ENCODE measurements at regions not wholly inside any gene's neighbourhood (a gene's known extent, or its start where the extent isn't known, plus 50 kb on each side); places are given as distances from the start of the nearest gene placed in this dataset.

DNA sequence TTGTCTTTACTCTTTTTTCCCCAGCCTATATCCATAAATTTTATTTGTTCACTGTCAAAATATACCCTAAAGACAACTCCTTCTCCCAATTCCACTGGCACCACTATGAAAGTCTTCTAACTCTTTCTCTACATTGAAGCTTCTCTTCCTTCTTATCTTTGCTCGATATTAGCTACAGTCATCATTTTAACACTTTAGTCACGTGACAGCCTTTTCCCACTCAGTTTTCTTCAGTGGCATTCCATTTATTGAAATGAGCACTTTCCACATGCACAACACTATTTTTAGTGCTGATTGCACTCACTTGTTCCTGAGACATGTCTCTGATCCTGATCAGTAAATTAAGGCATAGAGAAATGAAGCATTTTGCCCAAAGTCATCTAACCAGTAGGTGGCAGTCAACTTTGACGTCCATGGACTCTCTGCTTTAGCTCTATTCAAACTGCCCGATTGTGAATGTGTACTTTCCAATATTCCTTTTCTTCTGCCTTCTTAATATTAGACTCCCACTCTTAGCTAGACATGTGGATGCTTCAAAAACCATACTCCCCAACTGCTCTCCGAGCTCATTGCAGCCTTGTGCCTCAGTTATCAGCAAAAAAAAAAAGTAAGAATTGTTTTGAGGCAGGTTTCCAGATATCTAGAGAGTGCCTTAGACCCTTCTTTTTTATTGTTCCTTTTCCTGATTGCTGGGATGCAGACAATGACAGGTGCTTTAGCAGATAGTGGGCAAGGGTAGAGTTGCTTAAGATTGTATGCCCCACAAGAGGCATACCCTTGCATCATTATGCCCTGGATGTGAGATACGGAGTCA, 394.4 kb upstream of the ADGRL3 start:
- H3K4me3 ChIP-seq: no peak overlapping the region
- no peaks in the 10 kb centered on the region for H3K27me3 ChIP-seq (replicated peaks in 1 of 2; ENCODE audit: control insufficient read depth in 2 of 2, insufficient read depth in 2 of 2, low read length in 1 of 2)
- FAIRE-seq (no peak), DNase-seq (ENCODE audit: low read depth, low spot score) (no peak), ATAC-seq (peak; percentile 85)
- H3K4me2 ChIP-seq (ENCODE audit: control insufficient read depth, insufficient read depth): no peak overlapping the region
- H3K27ac ChIP-seq (ENCODE audit: control insufficient read depth, insufficient read depth): no peak overlapping the region
- BruUV-seq (replicated peaks): no TSS peak
- TF ChIP-seq SMC3 (IDR thresholded peaks at IDR 0.05; ENCODE audit: borderline replicate concordance, low read length): peak; percentile 48; the same call in 1 of the 2 replicates
- no peak for TF ChIP-seq NR2C2 (IDR thresholded peaks at IDR 0.05; ENCODE audit: borderline replicate concordance, control insufficient read depth, insufficient read length, low read depth)
- no peak for TF ChIP-seq SIX5 (IDR thresholded peaks at IDR 0.05; ENCODE audit: low read depth, low read length, severe bottlenecking)
- TF ChIP-seq, protein P1, sequence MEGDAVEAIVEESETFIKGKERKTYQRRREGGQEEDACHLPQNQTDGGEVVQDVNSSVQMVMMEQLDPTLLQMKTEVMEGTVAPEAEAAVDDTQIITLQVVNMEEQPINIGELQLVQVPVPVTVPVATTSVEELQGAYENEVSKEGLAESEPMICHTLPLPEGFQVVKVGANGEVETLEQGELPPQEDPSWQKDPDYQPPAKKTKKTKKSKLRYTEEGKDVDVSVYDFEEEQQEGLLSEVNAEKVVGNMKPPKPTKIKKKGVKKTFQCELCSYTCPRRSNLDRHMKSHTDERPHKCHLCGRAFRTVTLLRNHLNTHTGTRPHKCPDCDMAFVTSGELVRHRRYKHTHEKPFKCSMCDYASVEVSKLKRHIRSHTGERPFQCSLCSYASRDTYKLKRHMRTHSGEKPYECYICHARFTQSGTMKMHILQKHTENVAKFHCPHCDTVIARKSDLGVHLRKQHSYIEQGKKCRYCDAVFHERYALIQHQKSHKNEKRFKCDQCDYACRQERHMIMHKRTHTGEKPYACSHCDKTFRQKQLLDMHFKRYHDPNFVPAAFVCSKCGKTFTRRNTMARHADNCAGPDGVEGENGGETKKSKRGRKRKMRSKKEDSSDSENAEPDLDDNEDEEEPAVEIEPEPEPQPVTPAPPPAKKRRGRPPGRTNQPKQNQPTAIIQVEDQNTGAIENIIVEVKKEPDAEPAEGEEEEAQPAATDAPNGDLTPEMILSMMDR (IDR thresholded peaks at IDR 0.05 in 2 of 3, conservative IDR thresholded peaks at IDR 0.05 in 1 of 3; ENCODE audit: control insufficient read depth in 2 of 3, extremely low read depth in 1 of 3, insufficient read depth in 1 of 3, low read depth in 3 of 3, low read length in 3 of 3): peak; percentile 39 to 59 (median 55); a peak in 4 of 6 replicates
- no peak for TF ChIP-seq CREB1 (IDR thresholded peaks at IDR 0.05; ENCODE audit: low read depth)
- no peak for TF ChIP-seq NFYB (IDR thresholded peaks at IDR 0.05; ENCODE audit: insufficient read depth, low read depth, low read length)
- peak; percentile 79 for TF ChIP-seq RAD51 (IDR thresholded peaks at IDR 0.05)
- TF ChIP-seq, protein P2, sequence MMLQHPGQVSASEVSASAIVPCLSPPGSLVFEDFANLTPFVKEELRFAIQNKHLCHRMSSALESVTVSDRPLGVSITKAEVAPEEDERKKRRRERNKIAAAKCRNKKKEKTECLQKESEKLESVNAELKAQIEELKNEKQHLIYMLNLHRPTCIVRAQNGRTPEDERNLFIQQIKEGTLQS (IDR thresholded peaks at IDR 0.05; ENCODE audit: borderline replicate concordance, extremely low read depth, low read depth, low read length): no peak
- peak; percentile 39 for TF ChIP-seq RAD21 (IDR thresholded peaks at IDR 0.05; ENCODE audit: insufficient read depth, low read depth, low read length)
- no peak for TF ChIP-seq ATF7 (IDR thresholded peaks at IDR 0.05; ENCODE audit: low read depth)
- no peak for TF ChIP-seq EP300 (IDR thresholded peaks at IDR 0.05; ENCODE audit: borderline replicate concordance in 1 of 2, control insufficient read depth in 1 of 2, low read depth in 2 of 2, low read length in 2 of 2)
- no peak for TF ChIP-seq TCF3 (IDR thresholded peaks at IDR 0.05; ENCODE audit: borderline replicate concordance, insufficient read depth, low read depth, low read length)
- peak in 1 of 2 experiments; percentile 35; a peak in 1 of 4 replicates for TF ChIP-seq BHLHE40 (IDR thresholded peaks at IDR 0.05; ENCODE audit: borderline replicate concordance in 1 of 2, low read depth in 2 of 2, low read length in 1 of 2)
- WGBS (ENCODE audit: insufficient coverage, insufficient replicate concordance, low lambda C conversion rate, missing lambda C conversion rate): 13% methylated on average over 6 of the region's 6 CpGs
- H3K4me1 ChIP-seq (ENCODE audit: control insufficient read depth, insufficient read depth, low read length): no peaks in the 10 kb centered on the region
- POLR2A ChIA-PET: no interaction called here
- no peaks in the 10 kb centered on the region for H3K79me2 ChIP-seq (ENCODE audit: control insufficient read depth, insufficient read depth, low read length)
- no peaks in the 10 kb centered on the region for H3K9me3 ChIP-seq (replicated peaks; ENCODE audit: control insufficient read depth, insufficient read depth, low read length)
- in situ Hi-C loops (cut with MboI) (no loop called here), intact Hi-C loops (cut with micrococcal nuclease; ENCODE audit: unreplicated experiment) (loop anchor here (10.0 kb wide), 1 partner anchor 1899 kb away; no protein-coding TSS in a partner anchor)
- CTCF ChIA-PET: interaction anchor here (0.5 to 1.7 kb wide), 23 partner anchors 10 to 1905 kb away, joined by 3 to 8 read pairs (median 4); no protein-coding TSS in a partner anchor
- SMC1A ChIA-PET (ENCODE audit: uncharacterized antibody, unreplicated experiment): interaction anchor here (0.6 to 0.9 kb wide), 3 partner anchors 92 to 1274 kb away, joined by 3 to 6 read pairs (median 3); no protein-coding TSS in a partner anchor
- no peaks in the 10 kb centered on the region for H3K36me3 ChIP-seq (ENCODE audit: control insufficient read depth in 2 of 2, insufficient read depth in 2 of 2, low read length in 1 of 2)
- H2AFZ ChIP-seq (ENCODE audit: control insufficient read depth, low read depth, low read length): no peak overlapping the region
- no peaks in the 10 kb centered on the region for H4K20me1 ChIP-seq (ENCODE audit: control insufficient read depth, insufficient read depth)
- RAD21 ChIA-PET (ENCODE audit: unreplicated experiment): interaction anchor here (1.1 to 1.6 kb wide), 2 partner anchors 10 to 157 kb away, joined by 3 to 5 read pairs; no protein-coding TSS in a partner anchor
- H3K9ac ChIP-seq (ENCODE audit: control insufficient read depth, insufficient read depth, low read length): no peak overlapping the region

Data from GM12878 (cell line).